GM12878 (cell line): ENCODE measurements at regions not wholly inside any gene's neighbourhood (a gene's known extent, or its start where the extent isn't known, plus 50 kb on each side); places are given as distances from the start of the nearest gene placed in this dataset.

Source experiments
- ATAC-seq: fragments of 200-7000 bp; cut with Tn5 transposase; 3 replicates; pipeline ENCODE4 v1.9.1; 2020; ENCODE audit warnings: mild to moderate bottlenecking, moderate library complexity
- BruUV-seq: library from RNA; stranded (reverse); fragments of 400-500 nt; replicated peaks from 2 replicates; lab custom pipeline; 2021; lab: Mats Ljungman, UMichigan
- CTCF ChIA-PET: fragments of 300-600 bp; sonication (Branson Sonifier 250); formaldehyde crosslinking; extraction: SDS; loops from one replicate; lab custom pipeline; 2021; ENCODE audit warnings: inconsistent platforms; lab: Yijun Ruan, JAX
- POLR2A ChIA-PET: fragments of 350-600 bp; formaldehyde crosslinking; extraction: SDS; loops from one replicate; lab custom pipeline; 2021; ENCODE audit warnings: inconsistent platforms; lab: Charles Lee
- RAD21 ChIA-PET: fragments of 300-600 bp; sonication (Branson Sonifier 250); formaldehyde crosslinking; loops from one replicate; lab custom pipeline; 2023; ENCODE audit warnings: antibody characterized with exemption; ENCODE audit not compliant: unreplicated experiment; lab: Charles Lee
- SMC1A ChIA-PET: fragments of 300-600 bp; sonication (Branson Sonifier 250); formaldehyde crosslinking; loops from one replicate; lab custom pipeline; 2023; ENCODE audit not compliant: unreplicated experiment, uncharacterized antibody; lab: Charles Lee
- DNase-seq: peaks from one replicate; pipeline ENCODE4 v3.0.0-alpha.2; 2011; ENCODE audit warnings: low read depth, low spot score
- FAIRE-seq: peaks from 3 replicates; lab custom pipeline; 2011; peaks lifted over from hg19 to GRCh38; lab: Jason Lieb, UNC
- H2AFZ ChIP-seq: 2 replicates; pipeline ENCODE4 v1.6.0; 2011; ENCODE audit warnings: low read depth, low read length, control low read depth; ENCODE audit not compliant: control insufficient read depth
- H3K27ac ChIP-seq: 2 replicates; pipeline ENCODE4 v1.5.1; 2011; ENCODE audit warnings: control low read depth; ENCODE audit not compliant: control insufficient read depth, insufficient read depth
- H3K27me3 ChIP-seq, 2 experiments: replicated peaks in 1 of 2; 2 replicates each; pipeline versions ENCODE4 v1.6.0 to v1.6.1; 2011; ENCODE audit warnings: low read length in 1 of 2; ENCODE audit not compliant: control insufficient read depth in 2 of 2, insufficient read depth in 2 of 2
- H3K36me3 ChIP-seq, 2 experiments: 2 replicates each; pipeline ENCODE4 v1.5.1; 2011; ENCODE audit warnings: low read length in 1 of 2; ENCODE audit not compliant: control insufficient read depth in 2 of 2, insufficient read depth in 2 of 2
- H3K4me1 ChIP-seq: 2 replicates; pipeline ENCODE4 v1.6.1; 2011; ENCODE audit warnings: mild to moderate bottlenecking, low read length, moderate library complexity, mixed read lengths; ENCODE audit not compliant: control insufficient read depth, insufficient read depth
- H3K4me2 ChIP-seq: 2 replicates; pipeline ENCODE4 v1.6.0; 2011; ENCODE audit warnings: control low read depth; ENCODE audit not compliant: control insufficient read depth, insufficient read depth
- H3K4me3 ChIP-seq: fragments of 200-600 bp; sonication (generic); 2 replicates; pipeline ENCODE4 v1.5.1; 2016
- H3K79me2 ChIP-seq: 2 replicates; pipeline ENCODE4 v1.6.0; 2011; ENCODE audit warnings: low read length; ENCODE audit not compliant: control insufficient read depth, insufficient read depth
- H3K9ac ChIP-seq: 2 replicates; pipeline ENCODE4 v1.8.0; 2011; ENCODE audit warnings: low read length, control low read depth, mixed read lengths; ENCODE audit not compliant: control insufficient read depth, insufficient read depth
- H3K9me3 ChIP-seq: replicated peaks from 3 replicates; pipeline ENCODE4 v1.5.1; 2011; ENCODE audit warnings: mild to moderate bottlenecking, low read length; ENCODE audit not compliant: control insufficient read depth, insufficient read depth
- H4K20me1 ChIP-seq: 2 replicates; pipeline ENCODE4 v1.6.0; 2011; ENCODE audit not compliant: control insufficient read depth, insufficient read depth
- CEBPB ChIP-seq, 2 experiments: fragments of 150-350 bp in 1 of 2; IDR thresholded peaks; 2 replicates each; pipeline ENCODE4 v1.6.1; 2012 to 2014; ENCODE audit warnings: low read depth in 2 of 2, low read length in 2 of 2, borderline replicate concordance in 1 of 2, inconsistent platforms in 1 of 2
- HDAC2 ChIP-seq: fragments of 200-600 bp; sonication (generic); IDR thresholded peaks from 2 replicates; pipeline ENCODE4 v1.6.1; 2017
- JUNB ChIP-seq: IDR thresholded peaks from 2 replicates; pipeline ENCODE4 v1.6.1; 2016; ENCODE audit warnings: antibody characterized with exemption, mild to moderate bottlenecking
- KLF5 ChIP-seq: fragments of 450-650 bp; IDR thresholded peaks from 2 replicates; pipeline ENCODE4 v1.6.1; 2014; ENCODE audit warnings: mild to moderate bottlenecking; ENCODE audit not compliant: partially characterized antibody
- MLLT1 ChIP-seq: fragments of 450-650 bp; IDR thresholded peaks from 2 replicates; pipeline ENCODE4 v1.6.1; 2016; ENCODE audit warnings: mild to moderate bottlenecking
- PBX3 ChIP-seq: IDR thresholded peaks from 2 replicates; pipeline ENCODE4 v1.6.1; 2011; ENCODE audit warnings: mild to moderate bottlenecking, low read depth, low read length, moderate library complexity; ENCODE audit not compliant: insufficient replicate concordance
- PKNOX1 ChIP-seq: fragments of 450-650 bp; IDR thresholded peaks from 2 replicates; pipeline ENCODE4 v1.6.1; 2016; ENCODE audit warnings: mild to moderate bottlenecking
- WGBS: methylation state at CpG from one replicate; pipeline ENCODE4 v1.1.6; 2016; ENCODE audit warnings: low lambda C conversion rate; ENCODE audit not compliant: insufficient replicate concordance, insufficient coverage; ENCODE audit errors: missing lambda C conversion rate; 5-methylcytosine and 5-hydroxymethylcytosine counted together
- in situ Hi-C: fragments of 300-500 bp; cut with MboI; formaldehyde crosslinking; loops from 9 replicates; pipeline ENCODE4 v1.14.3; 2018; ENCODE audit warnings: mixed read lengths
- intact Hi-C: fragments of 100-400 bp; cut with micrococcal nuclease; formaldehyde crosslinking; loops from one replicate; pipeline ENCODE4 v1.14.2; 2022; ENCODE audit not compliant: unreplicated experiment
- TF ChIP-seq, protein P1 (sequence below): fragments of 450-650 bp; IDR thresholded peaks from 2 replicates; pipeline ENCODE4 v1.6.1; 2017; ENCODE audit warnings: antibody characterized with exemption, mild to moderate bottlenecking, moderate library complexity
- TF ChIP-seq, protein P2 (sequence below): fragments of 450-650 bp; IDR thresholded peaks from 2 replicates; pipeline ENCODE4 v1.6.1; 2016; ENCODE audit warnings: mild to moderate bottlenecking, moderate library complexity, borderline replicate concordance

DNA sequence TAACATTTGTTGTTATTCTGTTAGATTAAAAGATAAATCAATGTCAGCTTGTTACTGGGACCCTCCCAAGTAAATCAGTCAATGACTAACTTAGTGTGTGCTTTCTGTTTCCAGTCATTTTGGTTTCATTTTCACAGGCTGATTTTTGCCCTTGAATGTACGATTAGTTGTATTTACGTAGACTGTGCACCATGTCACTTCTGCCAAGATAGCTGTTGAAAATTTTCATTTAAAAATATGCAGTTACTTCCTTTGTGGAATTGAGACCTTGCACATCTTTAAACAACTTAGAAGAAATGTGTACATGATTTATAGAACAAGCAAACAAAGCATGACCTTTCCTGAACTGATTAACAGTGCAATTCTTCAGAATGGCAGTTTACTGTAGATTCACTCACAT, 944.8 kb upstream of the CITED2 start:
- intact Hi-C loops (no loop called here), in situ Hi-C loops (no loop called here)
- Histone ChIP-seq H3K27ac (no peak overlapping the region), H4K20me1 (no peaks in the 10 kb centered on the region), H3K79me2 (no peaks in the 10 kb centered on the region), H3K27me3 (no peaks in the 10 kb centered on the region), H3K9ac (no peak overlapping the region), H3K4me3 (no peak overlapping the region), H3K4me1 (no peaks in the 10 kb centered on the region), H3K36me3 (no peaks in the 10 kb centered on the region), H2AFZ (peak overlapping the region; percentile 48), H3K4me2 (peak overlapping the region; percentile 41; the same call in 1 of the 2 replicates), H3K9me3 (no peaks in the 10 kb centered on the region)
- ATAC-seq (peak; percentile 83), DNase-seq (no peak), FAIRE-seq (peak; percentile 88)
- BruUV-seq, result no TSS peak
- CTCF ChIA-PET, result interaction anchor here (0.9 to 1.5 kb wide), 3 partner anchors 34 to 118 kb away, joined by 3 to 4 read pairs (median 4); no protein-coding TSS in a partner anchor
- RAD21 ChIA-PET, result interaction anchor here (1.5 to 3.6 kb wide), 3 partner anchors 44 to 48 kb away, joined by 3 to 13 read pairs (median 9); no protein-coding TSS in a partner anchor
- 47% methylated on average over 2 of the region's 2 CpGs for WGBS
- SMC1A ChIA-PET, result interaction anchor here (0.6 to 2.8 kb wide), 8 partner anchors 12 to 455 kb away, joined by 3 to 7 read pairs (median 4); no protein-coding TSS in a partner anchor
- POLR2A ChIA-PET, result interaction anchor here (0.6 to 0.8 kb wide), 2 partner anchors 48 to 95 kb away, joined by 3 to 4 read pairs; no protein-coding TSS in a partner anchor
- peak; percentile 94 for TF ChIP-seq PKNOX1
- TF ChIP-seq KLF5, result no peak
- no peak for TF ChIP-seq JUNB
- TF ChIP-seq, protein P1, sequence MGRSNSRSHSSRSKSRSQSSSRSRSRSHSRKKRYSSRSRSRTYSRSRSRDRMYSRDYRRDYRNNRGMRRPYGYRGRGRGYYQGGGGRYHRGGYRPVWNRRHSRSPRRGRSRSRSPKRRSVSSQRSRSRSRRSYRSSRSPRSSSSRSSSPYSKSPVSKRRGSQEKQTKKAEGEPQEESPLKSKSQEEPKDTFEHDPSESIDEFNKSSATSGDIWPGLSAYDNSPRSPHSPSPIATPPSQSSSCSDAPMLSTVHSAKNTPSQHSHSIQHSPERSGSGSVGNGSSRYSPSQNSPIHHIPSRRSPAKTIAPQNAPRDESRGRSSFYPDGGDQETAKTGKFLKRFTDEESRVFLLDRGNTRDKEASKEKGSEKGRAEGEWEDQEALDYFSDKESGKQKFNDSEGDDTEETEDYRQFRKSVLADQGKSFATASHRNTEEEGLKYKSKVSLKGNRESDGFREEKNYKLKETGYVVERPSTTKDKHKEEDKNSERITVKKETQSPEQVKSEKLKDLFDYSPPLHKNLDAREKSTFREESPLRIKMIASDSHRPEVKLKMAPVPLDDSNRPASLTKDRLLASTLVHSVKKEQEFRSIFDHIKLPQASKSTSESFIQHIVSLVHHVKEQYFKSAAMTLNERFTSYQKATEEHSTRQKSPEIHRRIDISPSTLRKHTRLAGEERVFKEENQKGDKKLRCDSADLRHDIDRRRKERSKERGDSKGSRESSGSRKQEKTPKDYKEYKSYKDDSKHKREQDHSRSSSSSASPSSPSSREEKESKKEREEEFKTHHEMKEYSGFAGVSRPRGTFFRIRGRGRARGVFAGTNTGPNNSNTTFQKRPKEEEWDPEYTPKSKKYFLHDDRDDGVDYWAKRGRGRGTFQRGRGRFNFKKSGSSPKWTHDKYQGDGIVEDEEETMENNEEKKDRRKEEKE, result no peak
- TF ChIP-seq, protein P2, sequence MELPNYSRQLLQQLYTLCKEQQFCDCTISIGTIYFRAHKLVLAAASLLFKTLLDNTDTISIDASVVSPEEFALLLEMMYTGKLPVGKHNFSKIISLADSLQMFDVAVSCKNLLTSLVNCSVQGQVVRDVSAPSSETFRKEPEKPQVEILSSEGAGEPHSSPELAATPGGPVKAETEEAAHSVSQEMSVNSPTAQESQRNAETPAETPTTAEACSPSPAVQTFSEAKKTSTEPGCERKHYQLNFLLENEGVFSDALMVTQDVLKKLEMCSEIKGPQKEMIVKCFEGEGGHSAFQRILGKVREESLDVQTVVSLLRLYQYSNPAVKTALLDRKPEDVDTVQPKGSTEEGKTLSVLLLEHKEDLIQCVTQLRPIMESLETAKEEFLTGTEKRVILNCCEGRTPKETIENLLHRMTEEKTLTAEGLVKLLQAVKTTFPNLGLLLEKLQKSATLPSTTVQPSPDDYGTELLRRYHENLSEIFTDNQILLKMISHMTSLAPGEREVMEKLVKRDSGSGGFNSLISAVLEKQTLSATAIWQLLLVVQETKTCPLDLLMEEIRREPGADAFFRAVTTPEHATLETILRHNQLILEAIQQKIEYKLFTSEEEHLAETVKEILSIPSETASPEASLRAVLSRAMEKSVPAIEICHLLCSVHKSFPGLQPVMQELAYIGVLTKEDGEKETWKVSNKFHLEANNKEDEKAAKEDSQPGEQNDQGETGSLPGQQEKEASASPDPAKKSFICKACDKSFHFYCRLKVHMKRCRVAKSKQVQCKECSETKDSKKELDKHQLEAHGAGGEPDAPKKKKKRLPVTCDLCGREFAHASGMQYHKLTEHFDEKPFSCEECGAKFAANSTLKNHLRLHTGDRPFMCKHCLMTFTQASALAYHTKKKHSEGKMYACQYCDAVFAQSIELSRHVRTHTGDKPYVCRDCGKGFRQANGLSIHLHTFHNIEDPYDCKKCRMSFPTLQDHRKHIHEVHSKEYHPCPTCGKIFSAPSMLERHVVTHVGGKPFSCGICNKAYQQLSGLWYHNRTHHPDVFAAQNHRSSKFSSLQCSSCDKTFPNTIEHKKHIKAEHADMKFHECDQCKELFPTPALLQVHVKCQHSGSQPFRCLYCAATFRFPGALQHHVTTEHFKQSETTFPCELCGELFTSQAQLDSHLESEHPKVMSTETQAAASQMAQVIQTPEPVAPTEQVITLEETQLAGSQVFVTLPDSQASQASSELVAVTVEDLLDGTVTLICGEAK, result no peak
- 0 out of 2 replicates have a peak, but pooled peaks have one; percentile 20 for TF ChIP-seq MLLT1
- TF ChIP-seq CEBPB (IDR thresholded peaks at IDR 0.05; ENCODE audit: borderline replicate concordance in 1 of 2, low read depth in 2 of 2, low read length in 2 of 2), result no peak
- TF ChIP-seq HDAC2, result no peak
- peak; percentile 34 for TF ChIP-seq PBX3
